H1 (cell line): ENCODE measurements at regions not wholly inside any gene's neighbourhood (a gene's known extent, or its start where the extent isn't known, plus 50 kb on each side); places are given as distances from the start of the nearest gene placed in this dataset.

Source experiments
- CTCF ChIA-PET: fragments of 300-600 bp; sonication (Branson Sonifier 250); formaldehyde crosslinking; loops from one replicate; lab custom pipeline; 2021; ENCODE audit not compliant: partially characterized antibody; lab: Charles Lee
- POLR2A ChIA-PET: fragments of 300-600 bp; sonication (Branson Sonifier 250); formaldehyde crosslinking; loops from one replicate; lab custom pipeline; 2021; ENCODE audit warnings: inconsistent platforms; ENCODE audit not compliant: partially characterized antibody; lab: Charles Lee
- DNase-seq, 2 experiments: peaks; one replicate each; pipeline versions ENCODE4 v3.0.0 to v3.0.0-alpha.2; 2010 to 2022; ENCODE audit warnings: low spot score in 2 of 2, low read depth in 1 of 2, mixed read lengths in 1 of 2
- FAIRE-seq: peaks from 2 replicates; lab custom pipeline; 2011; peaks lifted over from hg19 to GRCh38; lab: Jason Lieb, UNC
- H2AFZ ChIP-seq: 2 replicates; pipeline ENCODE4 v1.8.1; 2012; ENCODE audit warnings: low read length, inconsistent platforms
- H2AK5ac ChIP-seq: 2 replicates; pipeline ENCODE4 v1.6.1; 2013; ENCODE audit warnings: low read depth, low read length
- H2BK120ac ChIP-seq: replicated peaks from 2 replicates; pipeline ENCODE3; 2013; ENCODE audit warnings: low read depth, low read length, inconsistent platforms
- H2BK12ac ChIP-seq: 2 replicates; pipeline ENCODE4 v1.6.1; 2013; ENCODE audit warnings: low read depth, low read length
- H2BK15ac ChIP-seq: 2 replicates; pipeline ENCODE4 v1.6.1; 2013; ENCODE audit warnings: low read length
- H2BK20ac ChIP-seq: 2 replicates; pipeline ENCODE4 v1.6.1; 2013; ENCODE audit warnings: low read length
- H2BK5ac ChIP-seq: 2 replicates; pipeline ENCODE4 v1.6.1; 2013; ENCODE audit warnings: low read depth, low read length
- H3K14ac ChIP-seq: 2 replicates; pipeline ENCODE4 v1.6.1; 2013; ENCODE audit warnings: inconsistent platforms; ENCODE audit not compliant: insufficient read length
- H3K18ac ChIP-seq: 2 replicates; pipeline ENCODE4 v1.6.1; 2013; ENCODE audit warnings: low read length; ENCODE audit errors: extremely low read depth
- H3K23ac ChIP-seq: 2 replicates; pipeline ENCODE4 v1.6.1; 2013; ENCODE audit warnings: inconsistent platforms; ENCODE audit not compliant: insufficient read length
- H3K23me2 ChIP-seq: 2 replicates; pipeline ENCODE4 v1.6.1; 2013; ENCODE audit warnings: low read depth, low read length
- H3K27ac ChIP-seq: 2 replicates; pipeline ENCODE4 v1.6.1; 2011; ENCODE audit warnings: low read depth, low read length, inconsistent platforms
- H3K27me3 ChIP-seq, 4 experiments: replicated peaks in 1 of 4; 1 replicate in 1 of 4; 2 replicates in 3 of 4; pipeline versions ENCODE4 v1.6.1 to v1.8.1; 2011 to 2013; ENCODE audit warnings: low read length in 3 of 4, mild to moderate bottlenecking in 3 of 4, inconsistent platforms in 2 of 4, mixed read lengths in 2 of 4, moderate library complexity in 1 of 4; ENCODE audit not compliant: control insufficient read depth in 3 of 4, insufficient read depth in 3 of 4; ENCODE audit errors: extremely low read depth in 1 of 4
- H3K36me3 ChIP-seq, 4 experiments: 2 replicates each; pipeline versions ENCODE4 v1.6.1 to v1.8.1; 2011 to 2013; ENCODE audit warnings: mild to moderate bottlenecking in 4 of 4, low read length in 3 of 4, moderate library complexity in 2 of 4, control low read depth in 1 of 4, inconsistent platforms in 1 of 4; ENCODE audit not compliant: insufficient read depth in 4 of 4, control insufficient read depth in 2 of 4
- H3K4ac ChIP-seq: replicated peaks from 2 replicates; pipeline ENCODE3; 2013; ENCODE audit warnings: low read length, low read depth, mixed read lengths, inconsistent platforms; ENCODE audit not compliant: insufficient read length
- H3K4me1 ChIP-seq, 4 experiments: replicated peaks in 1 of 4; 1 replicate in 1 of 4; 2 replicates in 3 of 4; pipeline versions ENCODE4 v1.6.1 to v1.8.1; 2011 to 2013; ENCODE audit warnings: low read length in 3 of 4, inconsistent platforms in 2 of 4, mixed read lengths in 1 of 4; ENCODE audit not compliant: insufficient read depth in 4 of 4, control insufficient read depth in 3 of 4
- H3K4me2 ChIP-seq, 2 experiments: 2 replicates each; pipeline versions ENCODE4 v1.6.1 to v1.8.1; 2011 to 2013; ENCODE audit warnings: low read depth in 2 of 2, low read length in 2 of 2, control low read depth in 1 of 2, inconsistent platforms in 1 of 2, mild to moderate bottlenecking in 1 of 2; ENCODE audit not compliant: insufficient read depth in 1 of 2
- H3K4me3 ChIP-seq, 4 experiments: fragments of 200-600, 300-600 bp in 1 of 4; sonication (generic), shearing (Covaris generic), sonication (Bioruptor Twin) in 1 of 4; 2 replicates each; pipeline versions ENCODE4 v1.5.1 to v1.8.1; 2011 to 2016; ENCODE audit warnings: low read length in 4 of 4, low read depth in 3 of 4, control low read depth in 2 of 4, inconsistent platforms in 2 of 4, mild to moderate bottlenecking in 2 of 4, mixed read lengths in 1 of 4, moderate library complexity in 1 of 4; ENCODE audit not compliant: insufficient read depth in 2 of 4; ENCODE audit errors: extremely low read depth in 1 of 4
- H3K56ac ChIP-seq: replicated peaks from 2 replicates; pipeline ENCODE3; 2013; ENCODE audit warnings: low read depth, mild to moderate bottlenecking, mixed read lengths, low read length, inconsistent platforms; ENCODE audit not compliant: insufficient read length
- H3K79me1 ChIP-seq: 2 replicates; pipeline ENCODE4 v1.6.1; 2013; ENCODE audit warnings: low read depth, low read length, control low read depth
- H3K79me2 ChIP-seq, 2 experiments: 2 replicates each; pipeline versions ENCODE4 v1.6.1 to v1.8.1; 2012 to 2013; ENCODE audit warnings: low read length in 2 of 2, mild to moderate bottlenecking in 2 of 2, inconsistent platforms in 1 of 2; ENCODE audit not compliant: insufficient read depth in 2 of 2, control insufficient read depth in 1 of 2
- H3K9ac ChIP-seq, 4 experiments: replicated peaks in 1 of 4; 1 replicate in 1 of 4; 2 replicates in 3 of 4; pipeline versions ENCODE4 v1.6.1 to v1.8.1; 2011 to 2013; ENCODE audit warnings: low read depth in 3 of 4, low read length in 3 of 4, control low read depth in 2 of 4, mild to moderate bottlenecking in 2 of 4, moderate library complexity in 2 of 4, inconsistent platforms in 1 of 4; ENCODE audit errors: extremely low read depth in 1 of 4
- H3K9me3 ChIP-seq, 2 experiments: 2 replicates each; pipeline versions ENCODE4 v1.6.1 to v1.8.1; 2012 to 2013; ENCODE audit warnings: mild to moderate bottlenecking in 2 of 2, moderate library complexity in 2 of 2, control low read depth in 1 of 2, inconsistent platforms in 1 of 2, low read depth in 1 of 2, low read length in 1 of 2, mixed read lengths in 1 of 2; ENCODE audit not compliant: insufficient read depth in 2 of 2
- H4K20me1 ChIP-seq, 2 experiments: replicated peaks in 1 of 2; 2 replicates each; pipeline versions ENCODE3 to v1.8.1; 2011 to 2013; ENCODE audit warnings: inconsistent platforms in 2 of 2, low read length in 2 of 2, mild to moderate bottlenecking in 1 of 2; ENCODE audit not compliant: insufficient read depth in 2 of 2, control insufficient read depth in 1 of 2
- H4K5ac ChIP-seq: 2 replicates; pipeline ENCODE4 v1.6.1; 2013; ENCODE audit warnings: low read length, low read depth, mixed read lengths, inconsistent platforms; ENCODE audit not compliant: insufficient read length
- H4K8ac ChIP-seq: 2 replicates; pipeline ENCODE4 v1.8.0; 2013; ENCODE audit warnings: mild to moderate bottlenecking, moderate library complexity, low read length, inconsistent platforms; ENCODE audit not compliant: insufficient read depth; ENCODE audit errors: extremely low read depth
- H4K91ac ChIP-seq: replicated peaks from 2 replicates; pipeline ENCODE3; 2013; ENCODE audit warnings: low read length, mixed read lengths, inconsistent platforms; ENCODE audit not compliant: insufficient read length
- E2F6 ChIP-seq: IDR thresholded peaks from 2 replicates; pipeline ENCODE4 v1.6.1; 2012; ENCODE audit warnings: inconsistent platforms
- FOSL1 ChIP-seq: IDR thresholded peaks from 2 replicates; pipeline ENCODE4 v1.6.1; 2011; ENCODE audit warnings: mild to moderate bottlenecking, low read depth, low read length, moderate library complexity; ENCODE audit not compliant: insufficient read depth
- JUN ChIP-seq: IDR thresholded peaks from 2 replicates; pipeline ENCODE4 v1.6.1; 2011; ENCODE audit warnings: low read depth, mild to moderate bottlenecking, improper control_type of control experiment, low read length
- POU5F1 ChIP-seq: IDR thresholded peaks from 2 replicates; pipeline ENCODE4 v1.6.1; 2011; ENCODE audit warnings: low read depth, mild to moderate bottlenecking, low read length, moderate library complexity
- YY1 ChIP-seq: IDR thresholded peaks from 2 replicates; pipeline ENCODE4 v1.6.1; 2011; ENCODE audit warnings: low read depth, mild to moderate bottlenecking, low read length
- WGBS, 2 experiments: shearing (Covaris generic) in 1 of 2; methylation state at CpG; one replicate each; pipeline versions ENCODE4 v1.1.6 to v1.1.7; 2013 to 2015; ENCODE audit warnings: low lambda C conversion rate in 2 of 2, mixed read lengths in 2 of 2, inconsistent platforms in 1 of 2, low coverage in 1 of 2, missing lambda C conversion rate in 1 of 2; ENCODE audit not compliant: insufficient replicate concordance in 2 of 2, insufficient coverage in 1 of 2, insufficient read length in 1 of 2; ENCODE audit errors: extremely low coverage in 1 of 2, missing lambda C conversion rate in 1 of 2; 5-methylcytosine and 5-hydroxymethylcytosine counted together
- TF ChIP-seq, protein P1 (sequence below), 3 experiments: IDR thresholded peaks; 1 replicate in 2 of 3; 2 replicates in 1 of 3; pipeline versions ENCODE4 v1.5.1 to v1.6.1; 2011; ENCODE audit warnings: low read length in 3 of 3, mild to moderate bottlenecking in 3 of 3, inconsistent platforms in 2 of 3, low read depth in 1 of 3, moderate library complexity in 1 of 3; ENCODE audit not compliant: insufficient read depth in 1 of 3; ENCODE audit errors: control extremely low read depth in 1 of 3
- TF ChIP-seq, protein P2 (sequence below): IDR thresholded peaks from 2 replicates; pipeline ENCODE4 v1.6.1; 2011; ENCODE audit warnings: low read length, improper control_type of control experiment

GRCh38 chr9:135186248-135187164 is 99.0 kb downstream of the OLFM1 start:
- Histone ChIP-seq H2BK20ac (no peak overlapping the region), H4K20me1 (peaks cover 0 to 2% of the 10 kb centered on the region in 2 experiments), H3K36me3 (no peaks in the 10 kb centered on the region), H3K27me3 (no peaks in the 10 kb centered on the region), H3K4ac (no peak overlapping the region), H4K5ac (no peak overlapping the region), H3K18ac (no peak overlapping the region), H3K23me2 (peaks cover 2% of the 10 kb centered on the region; the same call in 1 of the 2 replicates), H2BK12ac (no peak overlapping the region), H3K79me2 (no peaks in the 10 kb centered on the region), H2BK5ac (no peak overlapping the region), H4K91ac (no peak overlapping the region), H3K27ac (no peak overlapping the region), H3K23ac (no peak overlapping the region), H2BK120ac (no peak overlapping the region), H2AK5ac (no peak overlapping the region), H3K79me1 (no peaks in the 10 kb centered on the region), H4K8ac (no peak overlapping the region), H2BK15ac (no peak overlapping the region), H3K56ac (no peak overlapping the region), H3K14ac (no peak overlapping the region), H3K4me2 (no peak overlapping the region), H3K9ac (no peak overlapping the region), H3K4me1 (no peaks in the 10 kb centered on the region; a peak in 1 of 7 replicates), H3K9me3 (no peaks in the 10 kb centered on the region), H3K4me3 (no peak overlapping the region), H2AFZ (no peak overlapping the region)
- FAIRE-seq (no peak), DNase-seq (no peak)
- WGBS, 2 experiments = 83% methylated on average over 25 of the region's 25 CpGs; no CpG with 5 or more reads in 1 of the 2 experiments
- TF ChIP-seq FOSL1 (no peak), E2F6 (no peak), JUN (no peak), YY1 (no peak), POU5F1 (no peak)
- TF ChIP-seq, protein P1, sequence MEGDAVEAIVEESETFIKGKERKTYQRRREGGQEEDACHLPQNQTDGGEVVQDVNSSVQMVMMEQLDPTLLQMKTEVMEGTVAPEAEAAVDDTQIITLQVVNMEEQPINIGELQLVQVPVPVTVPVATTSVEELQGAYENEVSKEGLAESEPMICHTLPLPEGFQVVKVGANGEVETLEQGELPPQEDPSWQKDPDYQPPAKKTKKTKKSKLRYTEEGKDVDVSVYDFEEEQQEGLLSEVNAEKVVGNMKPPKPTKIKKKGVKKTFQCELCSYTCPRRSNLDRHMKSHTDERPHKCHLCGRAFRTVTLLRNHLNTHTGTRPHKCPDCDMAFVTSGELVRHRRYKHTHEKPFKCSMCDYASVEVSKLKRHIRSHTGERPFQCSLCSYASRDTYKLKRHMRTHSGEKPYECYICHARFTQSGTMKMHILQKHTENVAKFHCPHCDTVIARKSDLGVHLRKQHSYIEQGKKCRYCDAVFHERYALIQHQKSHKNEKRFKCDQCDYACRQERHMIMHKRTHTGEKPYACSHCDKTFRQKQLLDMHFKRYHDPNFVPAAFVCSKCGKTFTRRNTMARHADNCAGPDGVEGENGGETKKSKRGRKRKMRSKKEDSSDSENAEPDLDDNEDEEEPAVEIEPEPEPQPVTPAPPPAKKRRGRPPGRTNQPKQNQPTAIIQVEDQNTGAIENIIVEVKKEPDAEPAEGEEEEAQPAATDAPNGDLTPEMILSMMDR (IDR thresholded peaks at IDR 0.05; ENCODE audit: control extremely low read depth in 1 of 3, insufficient read depth in 1 of 3, low read depth in 1 of 3, low read length in 3 of 3) = no peak
- TF ChIP-seq, protein P2, sequence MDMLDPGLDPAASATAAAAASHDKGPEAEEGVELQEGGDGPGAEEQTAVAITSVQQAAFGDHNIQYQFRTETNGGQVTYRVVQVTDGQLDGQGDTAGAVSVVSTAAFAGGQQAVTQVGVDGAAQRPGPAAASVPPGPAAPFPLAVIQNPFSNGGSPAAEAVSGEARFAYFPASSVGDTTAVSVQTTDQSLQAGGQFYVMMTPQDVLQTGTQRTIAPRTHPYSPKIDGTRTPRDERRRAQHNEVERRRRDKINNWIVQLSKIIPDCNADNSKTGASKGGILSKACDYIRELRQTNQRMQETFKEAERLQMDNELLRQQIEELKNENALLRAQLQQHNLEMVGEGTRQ = no peak
- POLR2A ChIA-PET = no interaction called here
- CTCF ChIA-PET = no interaction called here
